Neural cell (in vitro differentiated cells): ENCODE measurements at regions not wholly inside any gene's neighbourhood (a gene's known extent, or its start where the extent isn't known, plus 50 kb on each side); places are given as distances from the start of the nearest gene placed in this dataset.

Experiments
- CTCF ChIP-seq: fragments of 450-650 bp; IDR thresholded peaks from 2 replicates; pipeline ENCODE4 v1.5.1; 2014; ENCODE audit warnings: antibody characterized with exemption, mild to moderate bottlenecking, moderate library complexity; ENCODE audit not compliant: poor library complexity, severe bottlenecking
- POLR2AphosphoS5 ChIP-seq: IDR thresholded peaks from 2 replicates; pipeline ENCODE4 v1.6.1; 2012

GRCh38 chr16:55091871-55092230 lies 161.2 kb downstream of the IRX5 start:
- TF ChIP-seq CTCF (no peak), POLR2AphosphoS5 (no peak)
